Coronary artery (tissue), 2 donors: ENCODE measurements at regions not wholly inside any gene's neighbourhood (a gene's known extent, or its start where the extent isn't known, plus 50 kb on each side); places are given as distances from the start of the nearest gene placed in this dataset.
"Not testable (repeated sequence)": the region's sequence is repeated elsewhere in the genome, so short reads cannot be mapped to it uniquely, and the experiment has no call there.

Source experiments
- DNase-seq: peaks from one replicate; pipeline ENCODE4 v3.0.0-alpha.2; 2017; ENCODE audit warnings: low spot score
- H3K27ac ChIP-seq, 2 donors: fragments of 200-600 bp; sonication (generic); one replicate each; pipeline ENCODE4 v1.5.1; 2016 to 2019
- H3K4me3 ChIP-seq: fragments of 200-600 bp; sonication (generic); 2 replicates; pipeline ENCODE4 v1.5.1; 2016; ENCODE audit warnings: mild to moderate bottlenecking, moderate library complexity
- TF ChIP-seq, protein P1 (sequence below): fragments of 200-600 bp; sonication (generic); IDR thresholded peaks from one replicate; pipeline ENCODE4 v1.5.1; 2019; ENCODE audit warnings: antibody characterized with exemption

DNA sequence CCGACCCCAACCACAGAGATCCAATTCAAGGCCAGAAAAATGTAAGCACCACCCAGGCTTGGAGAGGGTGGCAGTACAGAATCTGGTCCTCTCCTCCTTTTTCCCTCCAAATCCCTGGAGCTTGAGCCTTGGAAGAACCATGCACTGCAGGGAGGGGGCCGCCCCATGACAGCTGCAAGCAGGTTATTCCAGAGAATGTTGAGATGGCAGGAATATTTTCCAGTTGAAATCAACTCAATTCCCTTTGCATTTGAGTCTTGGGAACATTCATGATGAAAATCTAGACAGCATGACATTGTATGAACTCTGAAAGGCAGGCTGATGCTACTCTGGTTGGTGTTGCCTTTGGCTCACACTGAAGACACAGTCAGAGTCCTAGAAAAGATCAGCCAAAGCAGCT is 386.6 kb upstream of the FGF16 start:
- TF ChIP-seq, protein P1, sequence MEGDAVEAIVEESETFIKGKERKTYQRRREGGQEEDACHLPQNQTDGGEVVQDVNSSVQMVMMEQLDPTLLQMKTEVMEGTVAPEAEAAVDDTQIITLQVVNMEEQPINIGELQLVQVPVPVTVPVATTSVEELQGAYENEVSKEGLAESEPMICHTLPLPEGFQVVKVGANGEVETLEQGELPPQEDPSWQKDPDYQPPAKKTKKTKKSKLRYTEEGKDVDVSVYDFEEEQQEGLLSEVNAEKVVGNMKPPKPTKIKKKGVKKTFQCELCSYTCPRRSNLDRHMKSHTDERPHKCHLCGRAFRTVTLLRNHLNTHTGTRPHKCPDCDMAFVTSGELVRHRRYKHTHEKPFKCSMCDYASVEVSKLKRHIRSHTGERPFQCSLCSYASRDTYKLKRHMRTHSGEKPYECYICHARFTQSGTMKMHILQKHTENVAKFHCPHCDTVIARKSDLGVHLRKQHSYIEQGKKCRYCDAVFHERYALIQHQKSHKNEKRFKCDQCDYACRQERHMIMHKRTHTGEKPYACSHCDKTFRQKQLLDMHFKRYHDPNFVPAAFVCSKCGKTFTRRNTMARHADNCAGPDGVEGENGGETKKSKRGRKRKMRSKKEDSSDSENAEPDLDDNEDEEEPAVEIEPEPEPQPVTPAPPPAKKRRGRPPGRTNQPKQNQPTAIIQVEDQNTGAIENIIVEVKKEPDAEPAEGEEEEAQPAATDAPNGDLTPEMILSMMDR, result no peak
- H3K27ac ChIP-seq, result no peak overlapping the region
- no peak overlapping the region for H3K4me3 ChIP-seq
- no peak for DNase-seq

DNA sequence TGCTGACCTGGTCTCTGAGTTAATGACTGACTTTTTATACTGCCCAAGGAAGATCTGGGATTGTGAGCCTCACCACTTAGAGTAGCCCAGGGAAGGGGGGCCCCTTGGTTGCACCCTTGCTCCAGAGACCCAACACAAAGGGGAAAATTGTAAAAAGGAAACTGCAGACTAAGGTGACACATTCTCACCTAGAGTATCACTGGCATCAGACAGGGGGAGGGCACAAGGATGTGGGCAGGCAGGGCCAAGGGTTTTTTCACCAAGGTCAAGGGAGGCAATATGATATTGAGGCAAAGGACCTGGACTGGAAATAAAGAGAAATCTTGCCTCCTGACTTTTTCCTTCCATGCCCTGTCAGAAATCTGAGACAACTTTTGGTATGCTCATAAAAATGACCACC is 386.2 kb upstream of the FGF16 start:
- TF ChIP-seq, protein P1, result no peak
- no peak overlapping the region for H3K27ac ChIP-seq
- H3K4me3 ChIP-seq, result no peak overlapping the region
- DNase-seq, result no peak

DNA sequence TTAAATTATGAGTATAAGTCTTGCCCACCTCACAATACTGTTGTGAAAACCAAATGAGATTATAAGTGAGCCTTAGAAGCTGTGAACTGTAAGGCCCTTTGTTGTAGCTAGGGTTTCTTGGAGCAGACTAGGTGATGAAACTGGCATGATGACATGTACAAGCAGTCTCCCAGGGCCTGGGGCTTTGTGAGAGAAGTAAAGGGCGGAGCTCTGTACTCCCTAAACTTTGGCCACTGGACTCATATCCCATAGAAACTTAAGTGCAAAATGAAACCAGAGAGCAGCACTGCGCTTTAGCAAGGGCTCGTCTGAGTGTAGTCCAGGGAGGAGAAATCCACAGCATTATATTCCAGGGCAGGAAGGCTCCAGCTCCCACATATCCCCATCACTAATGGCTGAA is 385.6 kb upstream of the FGF16 start:
- no peak overlapping the region for H3K4me3 ChIP-seq
- H3K27ac ChIP-seq, result no peak overlapping the region
- no peak for DNase-seq
- TF ChIP-seq, protein P1, result no peak

DNA sequence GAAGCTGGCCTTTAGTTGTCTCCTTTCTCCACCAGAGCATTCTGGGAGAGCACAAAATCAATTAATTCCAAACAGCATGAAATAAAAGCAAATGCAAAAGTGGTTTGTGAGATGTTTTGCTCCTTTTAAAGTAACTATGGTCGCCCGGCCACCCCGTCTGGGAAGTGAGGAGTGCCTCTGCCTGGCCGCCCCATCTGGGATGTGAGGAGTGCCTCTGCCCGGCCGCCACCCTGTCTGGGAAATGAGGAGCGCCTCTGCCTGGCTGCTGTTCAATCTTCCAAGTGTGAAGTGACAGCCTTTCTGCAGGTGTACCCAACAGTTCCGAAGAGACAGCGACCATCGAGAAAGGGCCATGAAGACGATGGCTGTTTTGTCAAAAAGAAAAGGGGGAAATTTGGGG is 381.3 kb upstream of the FGF16 start:
- TF ChIP-seq, protein P1, result no peak
- Histone ChIP-seq H3K4me3 (no peak overlapping the region), H3K27ac (no peak overlapping the region)
- no peak for DNase-seq

DNA sequence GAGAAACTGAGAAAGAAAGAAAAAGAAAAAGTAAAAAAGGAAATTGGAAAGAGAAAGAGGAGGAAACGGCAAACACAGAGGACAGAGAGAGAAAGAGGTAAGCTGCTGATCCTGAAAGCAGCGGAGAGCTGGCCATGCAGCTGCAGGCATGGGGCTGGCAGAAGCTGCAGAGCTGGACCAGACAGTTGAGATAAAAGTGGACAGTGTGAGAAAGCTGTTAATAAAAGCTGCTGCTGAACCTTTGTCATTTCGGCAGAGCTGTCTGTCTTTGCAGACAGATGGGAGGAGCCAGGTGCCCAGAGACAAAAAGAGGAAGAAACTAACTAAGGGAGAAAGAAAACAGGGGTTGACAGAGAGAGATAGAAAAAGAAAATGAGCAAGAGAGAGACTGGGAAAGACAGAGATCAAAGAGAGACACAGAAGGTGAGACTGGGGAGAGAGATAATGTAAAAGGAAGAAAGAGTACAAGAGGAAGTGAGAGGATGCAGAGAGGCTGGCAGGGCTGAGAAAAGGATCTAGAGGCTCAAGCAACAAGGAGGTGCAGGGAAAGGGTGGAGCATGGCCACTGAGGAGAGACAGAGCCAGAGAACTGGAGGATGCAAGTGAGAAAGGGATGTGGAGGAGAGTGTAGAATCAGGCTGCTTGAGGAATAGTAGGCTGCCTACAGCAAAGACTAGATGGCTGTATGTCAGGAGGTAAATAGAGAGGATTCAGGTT is 376.8 kb upstream of the FGF16 start:
- no peak for DNase-seq
- Histone ChIP-seq H3K4me3 (no peak overlapping the region), H3K27ac (no peak overlapping the region)
- TF ChIP-seq, protein P1, result no peak

DNA sequence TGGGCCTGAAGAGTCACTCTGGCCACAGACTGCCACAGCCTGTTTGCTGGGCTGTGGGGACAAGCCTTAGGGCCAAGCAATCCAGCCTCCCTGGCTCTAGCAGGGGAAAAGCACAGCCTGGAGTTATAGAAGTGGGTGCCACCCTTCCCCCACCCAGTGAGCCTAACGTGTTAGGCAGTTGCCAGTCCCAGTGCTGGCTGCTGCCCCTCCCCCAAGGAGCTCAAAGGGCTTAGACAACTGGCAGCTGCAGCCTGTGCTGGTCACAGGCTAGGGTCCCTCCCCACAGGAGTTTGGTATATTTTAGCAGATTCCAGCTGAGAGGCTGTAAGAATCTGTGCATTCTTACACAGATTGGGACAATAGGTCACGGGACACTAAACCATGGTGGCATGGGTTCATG is 370.3 kb upstream of the FGF16 start:
- H3K27ac ChIP-seq, result no peak overlapping the region
- no peak for DNase-seq
- TF ChIP-seq, protein P1, result no peak
- H3K4me3 ChIP-seq, result no peak overlapping the region

DNA sequence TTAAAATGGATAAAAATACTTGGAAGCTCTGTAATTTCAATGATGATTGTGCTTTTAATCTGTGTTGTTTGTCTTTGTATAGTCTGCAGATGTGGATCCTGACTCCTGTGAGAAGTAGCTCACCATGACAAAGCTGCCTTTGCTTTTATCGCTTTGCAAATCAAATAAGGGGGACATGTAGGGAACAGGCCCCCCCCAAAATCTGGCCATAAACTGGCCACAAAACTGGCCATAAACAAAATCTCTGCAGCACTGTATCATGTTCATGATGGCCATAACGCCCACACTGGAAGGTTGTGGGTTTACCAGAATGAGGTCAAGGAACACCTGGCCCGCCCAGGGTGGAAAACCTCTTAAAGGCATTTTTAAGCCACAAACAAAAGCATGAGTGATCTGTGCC is 366.0 kb upstream of the FGF16 start:
- not testable (repeated sequence) for H3K4me3 ChIP-seq, DNase-seq, H3K27ac ChIP-seq

DNA sequence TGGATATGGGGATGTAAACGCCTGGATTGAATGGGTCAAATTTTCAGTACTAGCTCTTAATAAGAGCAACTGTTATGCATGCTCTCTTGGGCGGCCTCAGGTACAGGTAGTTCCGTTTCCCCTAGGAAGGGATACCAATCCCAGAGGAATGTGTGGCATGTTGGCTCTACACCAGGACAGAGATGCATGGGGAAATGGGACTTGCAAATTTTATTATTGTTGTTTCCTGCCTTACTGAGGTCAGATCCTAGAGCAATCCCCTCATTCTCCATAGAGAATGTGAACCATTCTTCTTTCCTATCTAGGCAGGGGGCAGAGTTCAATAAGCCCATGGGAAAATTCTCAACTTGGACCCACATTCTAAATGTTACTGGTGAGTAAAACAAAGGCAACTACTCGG is 361.8 kb upstream of the FGF16 start:
- TF ChIP-seq, protein P1, result no peak
- no peak overlapping the region for H3K4me3 ChIP-seq
- no peak for DNase-seq
- no peak overlapping the region for H3K27ac ChIP-seq
